ENCODE measurements at regions not wholly inside any gene's neighbourhood (a gene's known extent, or its start where the extent isn't known, plus 50 kb on each side); places are given as distances from the start of the nearest gene placed in this dataset.

GRCh38 chr10:9743639-9744038, 1274.0 kb upstream of the CELF2 start:
- peak; percentile 2 for DNase-seq

GRCh38 chr10:9745158-9745557, 1272.5 kb upstream of the CELF2 start:
- DNase-seq: no peak

- DNase-seq: no peak
These were observed 1260.5 kb upstream of the CELF2 start for GRCh38 chr10:9757176-9757575.

DNA sequence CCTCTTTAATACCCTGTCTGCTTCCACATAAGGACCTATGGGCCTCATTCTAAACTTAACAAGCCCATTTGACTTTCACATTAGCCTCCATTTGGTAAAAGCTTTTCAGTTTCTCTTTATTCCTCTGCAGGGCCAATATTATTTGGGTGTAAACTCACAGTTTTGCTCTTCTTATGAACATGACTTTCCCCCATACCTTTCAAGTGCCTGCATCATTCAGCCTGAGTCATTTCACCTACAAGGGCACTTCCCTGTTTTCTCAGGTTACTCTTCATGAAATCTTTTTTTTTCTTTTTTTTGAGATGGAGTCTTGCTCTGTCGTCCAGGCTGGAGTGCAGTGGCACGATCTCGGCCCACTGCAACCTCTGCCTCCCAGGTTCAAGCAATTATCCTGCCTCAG, 1258.1 kb upstream of the CELF2 start:
- DNase-seq: no peak

GRCh38 chr10:9762966-9763656, 1254.6 kb upstream of the CELF2 start:
- DNase-seq: peak; percentile 7

- peak; percentile 10 for DNase-seq
These were observed 1250.9 kb upstream of the CELF2 start for GRCh38 chr10:9766762-9767161.

DNA sequence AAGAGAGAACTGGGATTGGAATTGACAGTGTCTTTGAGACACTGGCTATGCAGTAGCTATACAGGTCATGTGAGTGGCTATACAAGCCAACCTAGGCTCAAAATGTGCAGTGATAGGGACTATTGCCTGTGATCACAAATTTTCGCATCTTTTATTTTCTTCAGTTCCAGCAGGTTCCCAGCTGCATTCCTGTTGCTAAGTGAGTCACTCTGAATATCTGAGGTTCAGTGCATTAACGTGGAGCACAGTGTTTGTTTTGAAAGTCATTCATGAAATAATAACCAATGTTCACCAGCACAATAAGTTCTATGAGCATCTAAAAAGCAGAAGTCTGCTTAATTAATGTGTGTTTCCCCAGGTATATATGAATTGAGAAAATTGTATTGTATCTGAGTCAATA, 1236.0 kb upstream of the CELF2 start:
- DNase-seq: no peak

GRCh38 chr10:9786101-9786500, 1231.6 kb upstream of the CELF2 start:
- DNase-seq: no peak

GRCh38 chr10:9786576-9786975, 1231.1 kb upstream of the CELF2 start:
- no peak for DNase-seq

DNA sequence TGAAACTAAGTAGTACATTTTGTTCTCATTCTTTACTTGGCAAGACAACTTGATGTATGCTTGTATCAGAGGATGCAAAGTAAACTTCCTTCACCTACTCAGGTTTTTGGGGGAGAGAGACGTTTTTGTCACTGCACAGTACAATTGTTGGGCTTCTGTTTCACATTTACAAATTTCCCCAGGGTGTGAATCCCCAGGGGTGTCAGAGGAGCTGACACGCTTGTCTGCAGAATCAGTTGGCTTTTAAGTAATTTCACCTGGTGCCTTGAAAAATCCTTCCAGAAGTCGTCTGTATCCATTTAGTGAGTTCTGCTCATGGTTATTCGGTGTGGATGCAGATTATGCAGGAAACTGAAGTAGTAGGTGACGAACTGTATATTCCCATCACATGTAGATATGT, 1227.7 kb upstream of the CELF2 start:
- DNase-seq: no peak

DNA sequence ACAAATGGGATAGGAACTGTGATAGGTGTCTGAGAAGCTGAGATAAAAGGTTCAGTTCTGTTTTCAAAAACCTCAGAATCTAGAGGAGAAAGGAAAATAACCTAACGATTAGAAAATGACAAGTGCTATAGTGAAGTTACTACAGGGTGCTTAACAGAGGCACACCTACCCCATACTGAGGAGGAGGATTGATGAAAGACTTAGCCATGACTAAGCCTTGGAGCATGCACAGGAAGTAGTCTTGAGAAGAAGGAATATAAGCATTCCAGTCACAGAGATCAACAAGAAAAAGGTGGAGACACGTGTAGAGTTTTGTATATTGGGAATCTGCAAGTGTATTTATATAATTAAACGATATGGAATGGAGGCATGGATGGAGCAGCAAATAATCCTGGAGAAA, 1225.5 kb upstream of the CELF2 start:
- no peak for DNase-seq

DNA sequence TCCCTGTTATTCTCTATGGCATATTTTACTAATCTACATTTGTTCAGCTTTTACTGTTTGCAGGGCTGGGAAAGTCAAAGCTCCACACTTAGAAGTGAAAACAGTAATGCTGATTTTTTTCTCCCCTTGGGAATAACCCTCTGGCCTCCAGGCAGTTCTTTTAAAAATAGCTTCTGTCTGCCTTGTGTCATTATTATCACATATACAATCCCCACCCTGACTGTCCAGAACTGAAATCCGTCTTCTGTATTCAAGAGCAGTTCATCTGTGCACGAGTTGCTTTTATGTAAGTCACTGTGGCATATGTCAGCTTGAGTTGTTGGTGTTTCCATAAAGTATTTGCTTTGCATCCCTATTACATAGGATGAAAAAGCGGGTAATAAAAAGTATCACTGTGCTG, 1221.1 kb upstream of the CELF2 start:
- DNase-seq: no peak

GRCh38 chr10:9800011-9800410, 1217.7 kb upstream of the CELF2 start:
- no peak for DNase-seq

GRCh38 chr10:9800571-9800970, 1217.1 kb upstream of the CELF2 start:
- no peak for DNase-seq

GRCh38 chr10:9807846-9808245, 1209.8 kb upstream of the CELF2 start:
- peak; percentile 79 for DNase-seq

- no peak for DNase-seq
These were observed 1206.1 kb upstream of the CELF2 start for GRCh38 chr10:9811601-9812000.

GRCh38 chr10:9814285-9814864, 1203.3 kb upstream of the CELF2 start:
- no peak for DNase-seq

GRCh38 chr10:9819756-9820494, 1197.7 kb upstream of the CELF2 start:
- no peak for DNase-seq

DNA sequence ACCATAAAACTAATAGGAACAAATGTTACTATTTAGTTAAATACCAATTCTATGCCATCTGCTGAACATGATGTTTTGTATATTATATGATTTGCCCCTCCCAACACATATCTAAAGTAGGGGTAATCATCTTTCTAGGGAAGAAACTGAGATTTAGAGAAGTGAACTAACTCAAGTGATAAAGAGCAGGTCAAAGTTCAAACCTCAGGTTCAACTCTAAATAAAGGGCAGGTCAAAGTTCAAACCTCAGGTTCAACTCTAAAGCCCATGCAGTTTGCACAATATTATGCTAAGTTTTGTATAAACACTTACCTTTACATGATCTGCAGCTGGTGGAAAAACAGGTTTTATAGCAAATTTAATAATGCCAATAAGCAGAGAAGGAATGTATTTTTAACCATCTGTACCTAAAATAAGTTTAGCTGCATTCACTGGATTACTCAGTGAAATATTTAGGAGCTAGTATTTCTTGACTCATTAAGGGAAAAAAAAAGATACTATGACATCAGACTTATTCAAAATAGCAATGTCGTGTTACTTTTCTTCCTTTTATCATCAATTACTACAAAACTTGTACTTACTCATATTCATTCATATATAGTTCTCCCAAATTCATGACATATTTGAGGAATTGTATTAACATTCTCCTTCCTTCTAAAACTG, 1194.3 kb upstream of the CELF2 start:
- peak; percentile 11 for DNase-seq

DNA sequence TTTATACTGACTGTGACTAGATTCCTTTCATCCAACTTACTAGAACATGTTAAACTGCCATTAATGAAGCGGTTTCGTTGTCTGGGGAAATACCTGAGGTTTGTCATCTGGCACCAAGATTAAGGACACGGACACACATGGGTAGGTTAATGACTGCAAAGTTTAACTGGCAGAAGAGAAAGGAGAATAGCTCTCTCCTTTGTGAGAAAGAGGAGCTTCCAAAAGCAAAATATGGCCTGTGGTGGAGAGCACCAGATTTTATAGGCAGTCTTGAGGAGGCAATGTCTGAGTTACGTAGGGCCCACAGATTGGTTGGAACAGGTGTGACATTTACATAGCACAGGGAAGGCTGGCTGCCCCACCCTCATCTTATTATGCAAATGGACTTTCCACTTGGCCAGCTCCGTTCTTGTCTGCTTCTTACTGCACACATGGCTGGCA, 1193.0 kb upstream of the CELF2 start:
- peak; percentile 70 for DNase-seq

DNA sequence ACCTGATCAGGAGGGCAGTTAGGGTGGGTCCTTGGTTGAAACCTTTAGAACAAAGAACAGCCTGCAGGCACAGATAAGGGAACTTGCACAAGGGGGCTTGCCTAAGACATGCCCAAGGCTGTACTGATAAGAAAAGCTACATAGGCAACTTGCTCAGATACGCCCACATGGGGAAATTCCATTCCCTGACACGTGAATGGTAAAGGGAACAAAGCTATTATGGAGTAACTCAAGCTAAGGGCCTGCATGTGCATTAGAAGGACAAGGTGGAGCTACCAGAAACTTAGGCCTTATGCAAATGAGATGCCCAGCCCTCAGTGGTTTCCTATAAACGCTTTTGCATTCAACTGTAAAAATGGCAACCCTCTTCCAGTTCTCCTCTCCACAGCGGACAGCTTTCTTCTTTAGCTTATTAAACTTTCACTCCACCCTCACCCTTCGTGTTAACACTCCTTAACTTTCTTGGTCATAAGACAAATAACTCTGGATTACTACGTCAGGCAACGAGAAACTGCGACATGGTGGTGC, 1192.1 kb upstream of the CELF2 start:
- peak; percentile 99 for DNase-seq

DNA sequence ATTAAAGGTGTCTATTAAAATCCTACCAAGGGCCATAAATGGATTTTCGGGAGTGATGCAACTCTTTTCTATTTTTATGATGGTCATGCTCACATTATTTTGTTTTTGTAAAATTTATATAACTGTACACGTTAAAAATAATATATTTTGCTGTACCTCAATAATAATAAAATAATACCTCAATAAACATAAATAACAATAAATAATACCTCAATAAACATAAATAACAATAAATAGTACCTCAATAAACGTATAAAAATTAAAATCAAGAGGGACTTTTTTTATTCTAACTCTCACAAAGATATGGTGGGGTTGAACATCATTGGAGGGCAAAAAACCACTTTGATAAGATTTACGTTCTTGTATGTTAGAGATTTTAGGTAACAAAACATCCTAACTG, 1189.6 kb upstream of the CELF2 start:
- DNase-seq: no peak

GRCh38 chr10:9833942-9834341, 1183.7 kb upstream of the CELF2 start:
- no peak for DNase-seq

Measured in hematopoietic multipotent progenitor cell treated with erythropoietin and hydrocortisone succinate and interleukin-3 and kit ligand, for 8 days (in vitro differentiated cells).